SJSA1 (cell line): ENCODE measurements at regions not wholly inside any gene's neighbourhood (a gene's known extent, or its start where the extent isn't known, plus 50 kb on each side); places are given as distances from the start of the nearest gene placed in this dataset.
A peak's percentile ranks its signal among the peaks of the same experiment; 100 is the strongest.
"Not testable (repeated sequence)": the region's sequence is repeated elsewhere in the genome, so short reads cannot be mapped to it uniquely, and the experiment has no call there.

Experiments
- DNase-seq, 2 experiments: peaks; one replicate each; pipeline ENCODE4 v3.0.0-alpha.2; 2015 to 2020; ENCODE audit warnings: low spot score in 2 of 2, low read depth in 1 of 2
- H3K27ac ChIP-seq: fragments of 250-450 bp; sonication (Bioruptor Pico); 2 replicates; pipeline ENCODE4 v1.5.1; 2020; ENCODE audit warnings: mild to moderate bottlenecking, moderate library complexity
- H3K27me3 ChIP-seq: fragments of 250-450 bp; sonication (Bioruptor Pico); replicated peaks from 2 replicates; pipeline ENCODE4 v1.5.1; 2020; ENCODE audit warnings: mild to moderate bottlenecking, moderate library complexity
- H3K36me3 ChIP-seq: fragments of 250-450 bp; sonication (Bioruptor Pico); 2 replicates; pipeline ENCODE4 v1.5.1; 2020; ENCODE audit warnings: mild to moderate bottlenecking
- H3K4me1 ChIP-seq: fragments of 250-450 bp; sonication (Bioruptor Pico); replicated peaks from 2 replicates; pipeline ENCODE4 v1.6.1; 2021; ENCODE audit warnings: mild to moderate bottlenecking
- H3K4me3 ChIP-seq: fragments of 250-450 bp; sonication (Bioruptor Pico); 2 replicates; pipeline ENCODE4 v1.5.1; 2020; ENCODE audit warnings: mild to moderate bottlenecking
- H3K9me3 ChIP-seq: fragments of 250-450 bp; sonication (Bioruptor Pico); replicated peaks from 2 replicates; pipeline ENCODE4 v1.5.1; 2020; ENCODE audit warnings: mild to moderate bottlenecking

DNA sequence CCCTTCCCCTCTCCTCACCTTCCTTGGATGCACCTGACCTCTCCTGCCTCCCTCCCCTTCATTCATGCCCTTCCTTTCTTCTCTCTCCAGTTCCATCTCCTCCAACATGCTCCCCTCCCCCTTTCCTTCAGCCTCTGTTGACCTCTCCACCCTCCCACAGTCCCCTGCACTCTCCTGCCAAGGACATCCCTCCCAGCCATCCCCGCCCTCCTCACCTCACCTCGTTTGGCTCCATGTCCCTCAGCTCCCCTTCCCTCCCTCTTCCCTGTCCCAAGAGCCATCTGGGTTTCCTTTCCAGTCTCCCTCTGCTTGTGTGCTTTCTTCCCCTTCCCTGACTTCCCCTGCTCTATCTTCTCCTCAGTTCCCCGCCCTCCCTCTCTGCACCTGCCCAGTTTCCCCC is 819.7 kb downstream of the KCNJ18 start:
- H3K27ac ChIP-seq = no peak overlapping the region
- DNase-seq = peak in 1 of 2 experiments; percentile 17
- no peaks in the 10 kb centered on the region for H3K27me3 ChIP-seq

DNA sequence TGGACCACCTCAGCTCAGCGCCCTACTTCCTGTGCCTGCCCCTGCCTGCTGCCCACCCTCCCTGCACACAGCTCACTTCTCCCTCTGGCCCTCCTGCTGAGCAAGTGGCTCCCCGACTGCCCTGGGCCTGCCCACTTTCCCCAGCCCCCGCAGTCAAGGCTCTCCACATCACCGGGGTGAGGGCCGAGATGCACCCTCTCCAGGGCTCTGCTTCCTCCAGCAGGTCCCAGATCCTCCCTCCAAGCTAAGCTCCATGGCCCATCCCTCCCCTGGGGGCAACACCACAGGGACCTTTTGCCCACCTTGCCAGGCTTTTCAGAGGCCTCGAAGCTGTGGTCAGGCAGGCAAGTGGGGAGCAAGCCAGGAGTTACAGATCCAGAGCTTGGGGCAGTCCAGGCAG is 820.2 kb downstream of the KCNJ18 start:
- H3K36me3 ChIP-seq = no peaks in the 10 kb centered on the region
- no peak overlapping the region for H3K27ac ChIP-seq
- no peaks in the 10 kb centered on the region for H3K27me3 ChIP-seq
- peak in 1 of 2 experiments; percentile 18 for DNase-seq
- H3K9me3 ChIP-seq = no peaks in the 10 kb centered on the region
- no peak overlapping the region for H3K4me3 ChIP-seq
- no peaks in the 10 kb centered on the region for H3K4me1 ChIP-seq

More for the DNA sequence above, 819.7 kb downstream of the KCNJ18 start:
- Histone ChIP-seq H3K4me3 (no peak overlapping the region), H3K4me1 (no peaks in the 10 kb centered on the region), H3K9me3 (no peaks in the 10 kb centered on the region), H3K36me3 (no peaks in the 10 kb centered on the region)

DNA sequence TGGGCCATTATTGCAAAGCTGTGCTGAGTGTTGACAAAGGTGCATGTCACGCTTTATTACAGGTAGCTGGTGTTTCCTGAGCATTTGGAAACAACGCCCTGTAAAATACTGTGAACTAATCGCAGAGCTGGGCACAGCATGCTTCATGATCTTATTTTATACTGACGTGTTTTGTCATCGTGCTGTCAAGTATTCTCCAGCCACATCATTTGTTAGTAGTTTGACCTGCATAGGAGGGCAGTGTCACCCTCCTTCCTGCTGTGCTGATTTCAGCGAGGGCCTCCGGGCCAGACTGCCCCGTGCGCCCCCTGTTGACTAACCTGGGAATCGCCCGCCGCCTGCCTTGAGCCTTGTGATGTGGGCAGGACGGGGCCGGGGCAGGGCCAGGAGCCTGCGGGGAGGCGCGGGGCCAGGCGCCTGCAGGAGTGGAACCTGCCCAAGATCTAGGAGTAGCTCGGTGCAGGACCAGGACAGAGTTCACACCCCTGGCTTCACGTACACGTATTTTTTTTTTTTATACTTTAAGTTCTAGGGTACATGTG is 820.7 kb downstream of the KCNJ18 start:
- DNase-seq = peak in 1 of 2 experiments; percentile 34
- H3K4me1 ChIP-seq = no peaks in the 10 kb centered on the region
- H3K9me3 ChIP-seq = no peaks in the 10 kb centered on the region
- H3K4me3 ChIP-seq = no peak overlapping the region
- no peaks in the 10 kb centered on the region for H3K36me3 ChIP-seq
- H3K27me3 ChIP-seq = no peaks in the 10 kb centered on the region
- no peak overlapping the region for H3K27ac ChIP-seq

GRCh38 chr17:22514315-22514714 is 822.0 kb downstream of the KCNJ18 start:
- no peak overlapping the region for H3K27ac ChIP-seq
- no peaks in the 10 kb centered on the region for H3K36me3 ChIP-seq
- no peaks in the 10 kb centered on the region for H3K27me3 ChIP-seq
- H3K9me3 ChIP-seq = no peaks in the 10 kb centered on the region
- no peak for DNase-seq
- no peaks in the 10 kb centered on the region for H3K4me1 ChIP-seq
- no peak overlapping the region for H3K4me3 ChIP-seq

DNA sequence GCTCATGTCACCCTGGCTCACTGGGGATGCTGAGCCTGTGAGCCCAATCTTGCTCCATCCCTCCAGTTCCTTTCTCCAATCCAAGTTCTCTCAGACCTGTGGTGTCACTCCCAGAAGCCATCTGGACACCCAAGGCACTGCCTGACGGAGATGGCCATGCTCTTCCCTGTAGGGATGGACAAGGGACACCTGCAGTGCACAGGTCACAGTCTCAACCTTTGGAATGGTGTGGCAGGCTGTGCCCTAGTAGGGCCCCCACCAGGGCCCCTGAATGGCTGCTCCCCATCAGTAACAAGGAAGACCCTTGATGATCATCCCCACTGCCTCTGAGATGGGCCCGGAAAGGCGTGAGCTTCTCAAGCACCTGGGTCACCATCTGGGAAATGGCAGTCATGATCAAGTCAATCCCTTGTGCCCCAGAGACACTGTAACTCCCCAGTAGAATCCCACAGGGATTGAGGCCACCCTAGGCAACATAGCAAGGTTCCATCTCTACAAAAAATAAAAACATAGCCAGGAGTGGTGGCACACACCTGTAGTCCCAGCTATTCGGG is 822.5 kb downstream of the KCNJ18 start:
- H3K4me1 ChIP-seq = no peaks in the 10 kb centered on the region

DNA sequence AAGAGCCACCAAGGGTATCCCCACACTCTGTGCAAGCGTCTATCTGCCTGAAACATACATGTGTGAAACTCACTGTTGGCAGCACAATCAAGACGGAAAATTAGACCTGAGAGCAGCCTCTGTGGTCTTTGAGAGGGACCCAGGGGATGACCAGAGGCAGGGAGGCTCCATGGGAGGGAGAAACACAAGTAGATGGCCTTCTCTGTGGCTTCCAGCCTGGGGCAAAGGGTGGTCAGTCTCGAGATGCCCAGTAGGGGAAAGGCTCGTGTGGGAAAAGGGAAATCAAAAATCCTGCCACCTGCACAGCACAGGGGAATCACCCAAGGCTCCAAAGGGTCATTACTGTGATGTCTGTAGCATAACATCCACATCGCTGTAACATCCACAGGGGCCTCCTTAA is 823.3 kb downstream of the KCNJ18 start:
- no peaks in the 10 kb centered on the region for H3K9me3 ChIP-seq
- H3K27me3 ChIP-seq = no peaks in the 10 kb centered on the region
- no peak for DNase-seq
- no peak overlapping the region for H3K4me3 ChIP-seq
- no peak overlapping the region for H3K27ac ChIP-seq
- no peaks in the 10 kb centered on the region for H3K36me3 ChIP-seq
- H3K4me1 ChIP-seq = no peaks in the 10 kb centered on the region

More for the DNA sequence above, 822.5 kb downstream of the KCNJ18 start:
- Histone ChIP-seq H3K27me3 (no peaks in the 10 kb centered on the region), H3K27ac (no peak overlapping the region), H3K4me3 (no peak overlapping the region), H3K36me3 (no peaks in the 10 kb centered on the region), H3K9me3 (no peaks in the 10 kb centered on the region)
- DNase-seq = no peak

GRCh38 chr17:22516861-22517636 is 824.7 kb downstream of the KCNJ18 start:
- DNase-seq = no peak
- no peak overlapping the region for H3K27ac ChIP-seq
- H3K9me3 ChIP-seq = no peaks in the 10 kb centered on the region
- no peak overlapping the region for H3K4me3 ChIP-seq
- H3K4me1 ChIP-seq = no peaks in the 10 kb centered on the region
- H3K36me3 ChIP-seq = no peaks in the 10 kb centered on the region
- no peaks in the 10 kb centered on the region for H3K27me3 ChIP-seq

DNA sequence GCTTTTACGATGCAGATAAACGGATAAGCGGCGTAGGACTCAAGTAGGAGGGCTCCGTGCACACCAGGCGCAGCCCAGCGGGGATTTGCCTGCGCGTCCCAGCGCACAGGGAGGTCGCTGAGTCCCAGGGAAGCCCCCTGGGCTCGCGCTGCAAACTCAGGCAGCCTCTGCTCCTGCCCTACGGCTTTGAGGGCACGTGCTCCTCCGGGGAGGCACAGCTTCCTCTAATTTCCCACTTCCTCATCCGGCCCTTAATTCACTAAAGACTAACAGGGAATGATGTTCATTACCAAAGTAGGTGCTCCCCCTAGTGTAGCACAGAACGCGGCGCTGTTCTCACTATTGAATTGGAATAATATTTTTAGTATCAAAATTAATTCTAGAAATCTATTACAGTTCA is 825.4 kb downstream of the KCNJ18 start:
- no peaks in the 10 kb centered on the region for H3K9me3 ChIP-seq
- H3K4me1 ChIP-seq = no peaks in the 10 kb centered on the region
- no peak for DNase-seq
- no peak overlapping the region for H3K4me3 ChIP-seq
- no peaks in the 10 kb centered on the region for H3K27me3 ChIP-seq
- H3K27ac ChIP-seq = no peak overlapping the region
- H3K36me3 ChIP-seq = no peaks in the 10 kb centered on the region

DNA sequence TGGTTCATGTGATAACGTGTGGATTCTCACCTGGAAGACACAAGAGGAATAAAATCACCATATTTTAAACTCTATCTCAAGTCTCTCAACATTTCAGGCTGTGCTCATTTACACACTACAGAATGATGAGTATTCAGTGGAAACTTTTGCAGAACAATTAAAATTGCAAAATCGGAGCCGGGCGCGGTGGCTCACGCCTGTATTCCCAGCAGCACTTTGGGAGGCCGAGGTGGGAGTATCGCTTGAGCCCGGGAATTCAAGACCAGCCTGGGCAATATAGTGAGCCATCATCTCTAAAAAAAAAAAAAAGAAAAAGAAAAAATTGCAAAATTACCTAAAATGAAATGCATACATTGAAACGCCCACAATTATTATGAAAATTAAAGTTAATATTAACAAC is 825.9 kb downstream of the KCNJ18 start:
- H3K36me3 ChIP-seq = no peaks in the 10 kb centered on the region

DNA sequence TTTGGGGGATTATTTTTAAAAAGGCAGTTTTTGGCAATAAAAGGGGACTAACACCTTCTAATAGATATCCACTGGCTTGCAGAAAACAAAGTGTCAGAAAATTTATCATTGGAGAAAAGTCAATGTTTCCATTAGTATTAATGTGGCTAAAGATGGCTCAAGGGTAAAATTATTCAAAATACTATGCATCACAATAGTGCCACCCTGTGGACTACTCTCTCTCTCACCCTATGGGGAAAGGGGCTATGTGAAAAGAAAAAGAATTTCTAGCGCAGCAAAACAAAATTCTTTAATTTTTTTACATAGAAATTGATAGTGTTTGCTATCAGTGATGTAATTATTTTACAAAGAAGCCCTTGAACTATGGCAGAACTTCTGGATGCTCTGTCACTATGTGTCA is 856.5 kb downstream of the KCNJ18 start:
- not testable (repeated sequence) for H3K36me3 ChIP-seq, H3K27ac ChIP-seq, DNase-seq, H3K4me1 ChIP-seq, H3K4me3 ChIP-seq, H3K27me3 ChIP-seq, H3K9me3 ChIP-seq

More for the DNA sequence above, 825.9 kb downstream of the KCNJ18 start:
- no peak overlapping the region for H3K4me3 ChIP-seq
- H3K9me3 ChIP-seq = no peaks in the 10 kb centered on the region
- DNase-seq = no peak
- no peak overlapping the region for H3K27ac ChIP-seq
- H3K4me1 ChIP-seq = no peaks in the 10 kb centered on the region
- H3K27me3 ChIP-seq = no peaks in the 10 kb centered on the region

GRCh38 chr17:22551695-22552415 is 859.5 kb downstream of the KCNJ18 start:
- not testable (repeated sequence) for DNase-seq, H3K4me1 ChIP-seq, H3K9me3 ChIP-seq, H3K27me3 ChIP-seq, H3K27ac ChIP-seq, H3K4me3 ChIP-seq, H3K36me3 ChIP-seq

GRCh38 chr17:22569459-22570143 is 877.3 kb downstream of the KCNJ18 start:
- no peaks in the 10 kb centered on the region for H3K36me3 ChIP-seq
- no peak for DNase-seq
- H3K4me3 ChIP-seq = no peak overlapping the region
- no peaks in the 10 kb centered on the region for H3K4me1 ChIP-seq
- H3K9me3 ChIP-seq = no peaks in the 10 kb centered on the region
- no peaks in the 10 kb centered on the region for H3K27me3 ChIP-seq
- no peak overlapping the region for H3K27ac ChIP-seq

GRCh38 chr17:22570144-22570845 is 878.0 kb downstream of the KCNJ18 start:
- Histone ChIP-seq H3K9me3 (no peaks in the 10 kb centered on the region), H3K4me3 (no peak overlapping the region), H3K4me1 (no peaks in the 10 kb centered on the region), H3K27me3 (no peaks in the 10 kb centered on the region), H3K36me3 (no peaks in the 10 kb centered on the region), H3K27ac (no peak overlapping the region)
- no peak for DNase-seq
